ENCODE measurements at regions not wholly inside any gene's neighbourhood (a gene's known extent, or its start where the extent isn't known, plus 50 kb on each side); places are given as distances from the start of the nearest gene placed in this dataset.

- no peak for TF ChIP-seq ATF2 (IDR thresholded peaks at IDR 0.05; ENCODE audit: low read length)
Measured at GRCh38 chr11:92819830-92820229, 149.6 kb upstream of the MTNR1B start (continued).
